DMS114 treated with DMSO at 0.1 percent for 48 hours (cell line): ENCODE measurements at regions not wholly inside any gene's neighbourhood (a gene's known extent, or its start where the extent isn't known, plus 50 kb on each side); places are given as distances from the start of the nearest gene placed in this dataset.
"Not testable (repeated sequence)": the region's sequence is repeated elsewhere in the genome, so short reads cannot be mapped to it uniquely, and the experiment has no call there.

Source experiments
- DNase-seq: peaks from one replicate; lab custom pipeline; 2025; ENCODE audit not compliant: unreplicated experiment; lab: John Stamatoyannopoulos, UW

GRCh38 chr3:118501152-118501551, 533.5 kb downstream of the IGSF11 start:
- no peak for DNase-seq

DNA sequence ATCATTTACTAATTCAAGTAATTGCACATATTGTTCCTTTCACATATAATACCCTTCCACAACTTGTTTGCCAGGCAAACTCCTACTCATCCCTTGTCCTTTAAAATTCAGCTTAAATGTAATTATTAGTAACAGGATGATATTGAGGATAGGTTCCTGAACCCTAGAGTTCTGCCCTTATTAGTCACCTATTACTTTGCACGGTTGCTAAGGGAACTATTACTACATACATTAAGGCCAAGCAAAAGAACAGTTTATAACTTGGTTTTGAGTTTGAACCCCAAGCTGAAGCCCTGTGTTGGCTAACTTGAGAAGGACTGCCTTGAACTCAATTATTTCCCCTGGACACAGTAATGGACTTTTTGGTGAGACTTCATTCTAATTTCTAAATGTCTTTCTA, 529.7 kb downstream of the IGSF11 start:
- DNase-seq = no peak

GRCh38 chr3:118505784-118506183, 528.9 kb downstream of the IGSF11 start:
- no peak for DNase-seq

DNA sequence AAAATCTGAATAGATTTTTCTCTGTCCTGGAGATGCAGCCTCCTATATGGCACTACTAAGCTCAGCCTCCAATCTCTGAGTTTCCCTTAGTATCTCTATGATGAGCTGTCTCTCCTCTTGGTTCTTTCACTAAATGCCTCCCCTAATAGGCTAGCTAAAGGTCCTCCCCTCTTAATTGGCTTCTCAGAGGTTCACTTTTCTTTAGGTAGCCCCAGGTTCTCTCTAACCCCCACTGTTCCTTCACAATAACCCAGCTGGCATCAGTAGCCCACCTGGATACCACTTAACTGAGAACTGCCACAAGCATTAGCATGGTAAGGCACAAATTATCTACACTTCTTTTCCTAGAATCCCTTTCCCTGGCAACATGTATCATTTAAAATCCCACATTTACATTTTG, 523.2 kb downstream of the IGSF11 start:
- DNase-seq = no peak

- DNase-seq = no peak
These were observed 522.3 kb downstream of the IGSF11 start for GRCh38 chr3:118512301-118512700.

- no peak for DNase-seq
These were observed 509.6 kb downstream of the IGSF11 start for GRCh38 chr3:118525077-118525476.

DNA sequence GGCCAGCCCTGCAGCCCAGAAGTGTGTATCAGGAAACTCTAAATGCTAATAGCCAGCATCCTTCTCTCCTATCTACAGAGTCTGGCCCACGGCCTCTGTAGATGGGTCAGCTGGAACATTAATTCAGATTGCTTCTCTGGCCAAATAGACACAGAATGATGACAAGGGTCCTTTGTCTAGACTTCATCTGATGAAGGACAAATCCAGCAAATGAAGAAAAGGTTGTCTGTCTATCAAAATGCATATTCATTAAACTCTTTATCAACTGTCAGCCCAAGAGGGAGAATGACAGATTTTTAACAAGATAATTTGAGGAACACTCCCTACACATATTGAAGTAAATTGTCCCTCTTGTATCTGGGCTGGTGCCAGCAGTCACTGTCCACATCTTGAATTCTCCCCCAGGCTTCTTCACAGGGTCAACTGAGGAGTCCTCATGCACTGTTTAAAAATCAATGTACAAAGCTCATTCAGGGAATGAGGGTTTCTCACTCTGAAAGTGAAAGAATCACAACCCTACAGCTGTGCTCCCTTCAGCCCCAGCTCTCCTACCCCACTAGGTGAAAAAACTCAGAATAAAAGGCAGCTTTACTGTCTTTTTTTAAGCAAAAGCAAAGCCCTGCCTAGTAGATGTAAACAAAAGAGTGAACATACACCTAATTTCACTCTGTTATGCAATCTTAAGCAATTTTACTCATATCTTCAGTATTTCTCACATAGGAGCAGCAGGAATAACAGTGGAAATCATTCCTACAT, 507.7 kb downstream of the IGSF11 start:
- DNase-seq = no peak

DNA sequence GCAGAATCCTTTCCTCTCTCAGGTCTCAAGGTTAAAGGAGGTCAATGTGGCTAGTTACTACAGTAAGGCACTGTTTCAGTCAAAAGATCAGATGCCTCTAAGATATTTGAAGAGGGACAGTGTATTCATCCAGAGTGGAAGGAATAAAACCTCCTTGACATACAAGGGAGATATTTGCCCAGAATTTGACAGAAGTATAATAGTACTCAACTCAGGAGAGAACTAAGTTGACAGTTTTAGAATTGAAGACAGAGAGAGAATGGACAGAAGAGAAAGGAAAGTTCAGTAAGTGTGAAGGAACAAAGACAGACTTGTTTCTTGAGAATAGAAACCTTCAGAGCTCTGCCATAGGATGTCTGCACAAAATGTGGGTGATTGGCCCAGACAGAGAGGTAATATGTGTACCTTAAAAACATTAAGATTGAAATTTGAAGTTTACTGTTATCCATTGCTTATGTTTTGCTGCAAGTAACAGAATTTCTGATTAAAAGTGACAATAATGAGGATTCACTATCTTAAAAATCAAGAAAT, 507.1 kb downstream of the IGSF11 start:
- no peak for DNase-seq

DNA sequence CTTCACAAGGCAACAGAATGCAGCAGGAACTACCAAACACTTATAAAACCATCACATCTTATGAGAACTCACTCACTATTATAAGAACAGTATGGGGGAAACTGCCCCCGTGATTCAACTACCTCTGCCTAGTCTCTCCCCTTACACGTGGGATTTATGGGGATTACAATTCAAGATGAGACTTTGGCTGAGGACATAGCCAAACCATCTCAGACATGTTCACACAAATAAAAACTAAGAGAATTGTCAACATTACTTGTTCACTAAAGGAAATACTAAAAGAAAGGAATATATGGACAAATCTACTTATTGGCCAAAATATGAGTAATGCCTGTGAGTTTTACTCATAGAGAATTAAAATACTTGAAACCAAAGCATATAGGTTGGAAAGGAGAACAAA, 505.1 kb downstream of the IGSF11 start:
- DNase-seq = no peak

DNA sequence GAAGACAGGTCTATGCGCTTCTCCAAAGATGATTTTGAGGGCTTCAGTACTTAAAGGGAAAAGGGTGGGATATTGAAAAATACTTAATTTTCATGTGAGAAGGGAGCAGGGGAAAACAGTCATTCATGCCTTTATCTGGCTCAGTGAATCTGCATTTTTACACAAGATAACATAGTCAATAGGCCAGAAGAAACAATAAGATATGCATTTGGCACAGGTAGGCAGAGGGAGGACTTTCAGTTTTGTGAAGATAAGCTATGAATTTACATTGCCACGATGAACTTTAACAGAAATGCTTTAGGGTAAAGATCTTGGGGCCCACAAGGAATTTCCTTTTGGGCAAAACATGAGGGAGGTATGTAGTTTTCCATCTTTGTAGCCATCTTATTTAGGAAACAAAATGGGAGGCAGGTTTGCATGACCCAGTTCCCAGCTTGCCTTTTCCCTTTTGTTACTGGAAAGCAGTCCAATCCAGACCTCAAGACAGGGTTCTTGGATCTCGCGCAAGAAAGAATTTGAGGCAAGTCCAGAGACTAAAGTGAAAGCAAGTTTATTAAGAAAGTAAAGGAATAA, 504.2 kb downstream of the IGSF11 start:
- DNase-seq = no peak

- not testable (repeated sequence) for DNase-seq
These were observed 503.7 kb downstream of the IGSF11 start for GRCh38 chr3:118530927-118531356.

DNA sequence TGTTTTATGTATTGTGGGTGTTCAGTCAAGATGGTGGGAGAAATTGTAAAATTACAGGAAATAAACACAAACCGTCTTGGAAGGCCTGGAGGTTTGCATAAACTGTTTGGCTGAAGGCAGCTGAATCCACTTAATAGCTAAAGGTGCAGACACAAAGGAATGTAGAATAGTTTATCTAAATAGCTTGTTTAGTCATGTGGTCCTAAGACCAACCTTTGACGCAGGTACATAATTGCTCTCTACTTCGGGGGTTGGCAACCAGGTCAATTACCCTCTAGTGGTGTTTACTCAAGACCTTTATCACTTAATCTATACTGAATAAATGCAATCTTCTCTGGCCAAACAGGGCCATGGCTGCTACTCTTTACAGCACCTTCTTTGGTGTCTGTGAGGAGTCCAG, 502.8 kb downstream of the IGSF11 start:
- DNase-seq = no peak

DNA sequence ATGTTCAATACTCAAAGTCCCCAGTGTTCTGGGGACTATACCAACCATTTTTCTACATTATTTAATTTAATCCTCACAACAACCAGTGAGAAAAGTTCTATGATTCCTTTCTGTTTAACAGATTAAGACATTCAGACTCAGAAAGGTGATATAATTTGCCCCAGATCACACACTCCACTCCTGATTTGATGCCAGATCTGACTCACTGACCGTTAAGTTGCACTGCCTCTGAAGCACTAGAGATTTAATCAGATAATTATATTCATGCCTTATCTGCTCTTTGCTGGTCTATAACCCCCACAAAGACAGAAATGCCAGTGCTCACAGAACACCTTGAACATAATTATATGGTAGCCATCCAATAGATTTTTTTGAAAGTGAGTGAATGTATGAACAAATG, 501.0 kb downstream of the IGSF11 start:
- no peak for DNase-seq

GRCh38 chr3:118534519-118534918, 500.1 kb downstream of the IGSF11 start:
- no peak for DNase-seq

DNA sequence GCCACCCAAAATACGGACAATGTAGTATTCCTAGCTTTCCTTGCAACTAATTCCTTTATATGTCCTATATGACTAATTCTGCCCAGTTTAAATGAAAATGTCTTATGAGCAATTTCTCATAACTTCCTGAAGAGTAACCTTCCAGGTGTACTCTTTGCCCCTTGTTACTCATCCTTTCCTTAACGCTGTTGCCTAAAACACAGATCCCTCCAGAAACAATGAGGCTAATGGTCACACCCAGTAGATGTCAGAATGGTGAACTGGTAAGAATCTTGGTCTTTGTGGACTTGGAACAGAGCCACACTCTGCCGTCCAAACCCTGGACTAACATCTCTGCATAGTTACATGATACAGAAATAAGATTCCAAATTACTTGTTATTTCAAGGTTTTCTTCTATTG, 497.9 kb downstream of the IGSF11 start:
- no peak for DNase-seq

GRCh38 chr3:118537454-118537853, 497.2 kb downstream of the IGSF11 start:
- no peak for DNase-seq

DNA sequence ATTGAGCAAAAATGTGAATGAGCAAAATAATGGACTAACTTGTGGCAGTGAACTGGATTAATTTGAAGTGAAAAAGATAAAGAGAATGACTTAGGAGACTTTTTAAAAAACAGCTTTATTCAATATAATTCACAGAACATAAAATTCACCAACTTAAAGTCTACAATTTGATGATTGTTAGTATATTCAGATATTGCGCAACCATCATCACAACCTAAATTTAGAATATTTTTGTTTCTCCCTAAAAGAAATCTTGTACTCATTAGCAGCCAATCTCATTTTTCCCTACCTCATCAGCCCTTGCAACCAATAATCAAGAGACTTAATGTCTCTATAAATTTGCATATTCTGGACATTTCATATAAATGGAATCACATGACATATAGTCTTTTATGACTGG, 496.5 kb downstream of the IGSF11 start:
- no peak for DNase-seq

DNA sequence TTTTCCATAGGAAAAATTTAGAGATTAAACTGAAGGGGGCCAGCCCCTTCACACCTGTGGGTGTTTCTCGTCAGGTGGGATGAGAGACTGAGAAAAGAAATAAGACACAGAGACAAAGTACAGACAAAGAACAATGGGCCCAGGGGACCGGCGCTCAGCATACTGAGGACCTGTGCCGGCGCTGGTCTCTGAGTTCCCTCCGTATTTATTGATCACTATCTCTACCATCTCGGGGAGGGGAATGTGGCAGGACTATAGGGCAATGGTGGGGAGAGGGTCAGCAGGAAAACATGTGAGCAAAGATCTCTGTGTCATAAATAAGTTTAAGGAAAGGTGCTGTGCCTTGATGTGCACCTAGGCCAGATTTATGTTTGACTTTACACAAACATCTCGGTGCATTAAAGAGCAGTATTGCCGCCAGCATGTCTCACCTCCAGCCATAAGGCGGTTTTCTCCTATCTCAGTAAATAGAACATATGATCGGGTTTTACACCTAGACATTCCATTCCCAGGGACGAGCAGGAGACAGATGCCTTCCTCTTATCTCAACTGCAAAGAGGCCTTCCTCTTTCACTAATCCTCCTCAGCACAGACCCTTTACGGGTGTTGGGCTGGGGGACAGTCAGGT, 494.7 kb downstream of the IGSF11 start:
- DNase-seq = not testable (repeated sequence)

DNA sequence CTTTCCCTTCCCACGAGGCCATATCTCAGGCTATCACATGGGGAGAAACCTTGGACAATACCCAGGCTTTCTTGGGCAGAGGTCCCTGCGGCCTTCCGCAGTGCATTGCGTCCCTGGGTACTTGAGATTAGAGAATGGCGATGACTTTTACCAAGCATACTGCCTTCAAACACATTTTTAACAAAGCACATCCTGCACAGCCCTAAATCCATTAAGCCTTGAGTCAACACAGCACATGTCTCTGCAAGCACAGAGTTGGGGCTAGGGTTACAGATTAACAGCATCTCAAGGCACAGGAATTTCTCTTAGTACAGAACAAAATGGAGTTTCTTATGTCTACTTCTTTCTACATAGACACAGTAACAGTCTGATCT, 494.2 kb downstream of the IGSF11 start:
- not testable (repeated sequence) for DNase-seq

- DNase-seq = no peak
These were observed 493.8 kb downstream of the IGSF11 start for GRCh38 chr3:118540826-118541225.

GRCh38 chr3:118541796-118542195, 492.9 kb downstream of the IGSF11 start:
- DNase-seq = no peak

GRCh38 chr3:118543832-118544231, 490.8 kb downstream of the IGSF11 start:
- no peak for DNase-seq
